Suppressor macrophage treated with lipopolysaccharide for 1 hour (primary cell): ENCODE measurements at regions not wholly inside any gene's neighbourhood (a gene's known extent, or its start where the extent isn't known, plus 50 kb on each side); places are given as distances from the start of the nearest gene placed in this dataset.
A peak's percentile ranks its signal among the peaks of the same experiment; 100 is the strongest.
"Not testable (repeated sequence)": the region's sequence is repeated elsewhere in the genome, so short reads cannot be mapped to it uniquely, and the experiment has no call there.

Source experiments
- DNase-seq, 3 donors: peaks; one replicate each; pipeline ENCODE4 v3.0.0-alpha.2; 2020 to 2022

- no peak for DNase-seq
These were observed 705.2 kb upstream of the ZNF608 start for GRCh38 chr5:125451622-125452021.

GRCh38 chr5:125452991-125453390, 706.6 kb upstream of the ZNF608 start:
- DNase-seq = no peak

GRCh38 chr5:125455041-125455440, 708.6 kb upstream of the ZNF608 start:
- DNase-seq = no peak

GRCh38 chr5:125456005-125456404, 709.6 kb upstream of the ZNF608 start:
- not testable (repeated sequence) for DNase-seq

GRCh38 chr5:125457617-125458016, 711.2 kb upstream of the ZNF608 start:
- no peak for DNase-seq

- not testable (repeated sequence) for DNase-seq
These were observed 712.5 kb upstream of the ZNF608 start for GRCh38 chr5:125458949-125459348.

GRCh38 chr5:125461641-125462072, 715.2 kb upstream of the ZNF608 start:
- no peak for DNase-seq

- DNase-seq = no peak
These were observed 717.1 kb upstream of the ZNF608 start for GRCh38 chr5:125463466-125464092.

GRCh38 chr5:125464847-125465432, 718.5 kb upstream of the ZNF608 start:
- no peak for DNase-seq

- DNase-seq = no peak
These were observed 719.3 kb upstream of the ZNF608 start for GRCh38 chr5:125465703-125466102.

- no peak for DNase-seq
These were observed 720.8 kb upstream of the ZNF608 start for GRCh38 chr5:125467222-125467621.

- no peak for DNase-seq
These were observed 724.0 kb upstream of the ZNF608 start for GRCh38 chr5:125470280-125470902.

GRCh38 chr5:125476901-125477585, 730.6 kb upstream of the ZNF608 start:
- DNase-seq = no peak

- DNase-seq = no peak
These were observed 731.1 kb upstream of the ZNF608 start for GRCh38 chr5:125477586-125477975.

GRCh38 chr5:125478599-125478998, 732.2 kb upstream of the ZNF608 start:
- no peak for DNase-seq

- DNase-seq = no peak
These were observed 734.5 kb upstream of the ZNF608 start for GRCh38 chr5:125480911-125481310.

- DNase-seq = no peak
These were observed 735.3 kb upstream of the ZNF608 start for GRCh38 chr5:125481506-125482465.

- no peak for DNase-seq
These were observed 737.2 kb upstream of the ZNF608 start for GRCh38 chr5:125483609-125484008.

GRCh38 chr5:125484272-125484741, 737.9 kb upstream of the ZNF608 start:
- DNase-seq = peak in 1 of 3 donors; percentile 14

- DNase-seq = peak; percentile 49 to 61 (median 56)
These were observed 738.6 kb upstream of the ZNF608 start for GRCh38 chr5:125484742-125485641.

GRCh38 chr5:125485771-125486170, 739.3 kb upstream of the ZNF608 start:
- no peak for DNase-seq
